ENCODE measurements at regions not wholly inside any gene's neighbourhood (a gene's known extent, or its start where the extent isn't known, plus 50 kb on each side); places are given as distances from the start of the nearest gene placed in this dataset.
"Not testable (repeated sequence)": the region's sequence is repeated elsewhere in the genome, so short reads cannot be mapped to it uniquely, and the experiment has no call there.

GRCh38 chr7:94135180-94135579, 131.0 kb upstream of the BET1 start:
- ATAC-seq (no peak), DNase-seq (ENCODE audit: low spot score in 2 of 2) (no peak)
- Mint-ChIP-seq H3K4me1 (no peaks in the 10 kb centered on the region), H3K27ac (no peak overlapping the region), H3K4me3 (no peak overlapping the region), H3K9me3 (no peaks in the 10 kb centered on the region), H3K36me3 (no peaks in the 10 kb centered on the region)

- Mint-ChIP-seq H3K4me3 (no peak overlapping the region), H3K36me3 (no peaks in the 10 kb centered on the region), H3K27ac (no peak overlapping the region), H3K4me1 (no peaks in the 10 kb centered on the region), H3K9me3 (no peaks in the 10 kb centered on the region)
- no peak for DNase-seq (ENCODE audit: low spot score in 2 of 2)
- ATAC-seq = no peak
These were observed 138.1 kb upstream of the BET1 start for GRCh38 chr7:94142281-94142680.

GRCh38 chr7:94145602-94146001, 141.4 kb upstream of the BET1 start:
- Mint-ChIP-seq H3K27ac (no peak overlapping the region), H3K4me1 (no peaks in the 10 kb centered on the region), H3K36me3 (no peaks in the 10 kb centered on the region), H3K9me3 (no peaks in the 10 kb centered on the region), H3K4me3 (no peak overlapping the region)
- no peak for ATAC-seq
- DNase-seq (ENCODE audit: low spot score in 2 of 2) = no peak

GRCh38 chr7:94146408-94146807, 142.3 kb upstream of the BET1 start:
- Mint-ChIP-seq H3K27ac (no peak overlapping the region), H3K4me1 (no peaks in the 10 kb centered on the region), H3K9me3 (no peaks in the 10 kb centered on the region), H3K4me3 (no peak overlapping the region), H3K36me3 (no peaks in the 10 kb centered on the region)
- ATAC-seq = no peak
- no peak for DNase-seq (ENCODE audit: low spot score in 2 of 2)

DNA sequence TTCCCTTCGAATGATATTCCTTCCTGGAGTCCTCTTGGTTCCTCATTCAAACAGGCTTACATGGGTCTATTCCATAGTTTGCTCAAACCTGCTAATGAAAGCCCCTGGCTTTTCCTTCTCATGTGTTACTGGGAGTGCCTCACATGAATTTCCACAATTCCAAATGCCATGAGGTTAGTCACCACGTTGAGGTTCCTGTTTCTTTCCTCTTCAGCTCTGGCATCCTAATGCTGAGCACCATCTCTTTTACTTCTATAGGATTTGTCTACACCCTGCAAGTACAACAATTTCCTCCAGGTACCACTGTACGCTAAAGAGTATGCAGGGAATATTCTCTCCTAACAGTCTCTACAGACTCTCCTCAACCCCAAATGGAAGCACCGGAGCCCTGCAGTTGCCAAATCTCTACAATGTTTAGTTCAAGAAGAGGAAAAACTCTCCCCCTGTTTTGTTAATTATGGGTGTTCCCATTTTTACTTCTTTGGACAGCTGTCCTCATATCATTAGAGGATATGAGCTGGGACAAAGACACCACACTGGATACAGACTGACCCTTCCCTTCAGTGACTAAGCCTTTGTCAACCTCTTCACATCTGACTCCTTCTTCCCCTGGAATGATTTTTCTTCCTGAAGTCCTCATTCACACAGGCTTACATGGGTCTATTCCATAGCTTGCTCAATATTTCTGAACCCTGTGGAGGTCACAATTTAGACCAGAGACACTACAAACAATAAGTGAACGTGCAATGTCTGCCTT, 145.8 kb upstream of the BET1 start:
- ATAC-seq = no peak
- H3K4me1 Mint-ChIP-seq = no peaks in the 10 kb centered on the region
- no peaks in the 10 kb centered on the region for H3K36me3 Mint-ChIP-seq
- no peaks in the 10 kb centered on the region for H3K9me3 Mint-ChIP-seq
- DNase-seq (ENCODE audit: low spot score in 2 of 2) = no peak
- H3K4me3 Mint-ChIP-seq = no peak overlapping the region
- no peak overlapping the region for H3K27ac Mint-ChIP-seq

GRCh38 chr7:94154182-94154581, 150.0 kb upstream of the BET1 start:
- H3K9me3 Mint-ChIP-seq = no peaks in the 10 kb centered on the region
- no peaks in the 10 kb centered on the region for H3K36me3 Mint-ChIP-seq
- H3K4me3 Mint-ChIP-seq = no peak overlapping the region

DNA sequence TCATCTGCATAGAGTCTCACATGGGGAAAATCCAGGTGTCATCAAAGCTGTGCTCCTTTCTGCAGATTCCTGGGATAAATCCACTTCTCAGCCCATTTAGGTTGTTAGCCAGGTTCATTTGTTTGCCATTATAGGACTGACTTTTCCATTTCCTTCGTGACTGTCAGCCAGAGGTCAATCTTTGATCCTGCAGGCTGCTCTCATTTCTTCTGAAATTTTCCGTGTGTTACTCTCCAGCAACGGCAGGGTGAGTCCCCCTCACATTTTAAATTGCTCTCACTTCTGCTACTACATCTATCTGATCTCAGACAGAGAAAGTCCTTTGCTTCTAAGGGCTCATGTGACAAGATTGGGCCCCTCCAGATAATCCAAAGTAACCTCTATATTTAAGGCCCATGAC, 150.7 kb upstream of the BET1 start:
- Mint-ChIP-seq H3K9me3 (no peaks in the 10 kb centered on the region), H3K4me1 (no peaks in the 10 kb centered on the region), H3K36me3 (no peaks in the 10 kb centered on the region), H3K4me3 (no peak overlapping the region), H3K27ac (no peak overlapping the region)
- no peak for ATAC-seq
- DNase-seq (ENCODE audit: low spot score in 2 of 2) = no peak

More at GRCh38 chr7:94154182-94154581, 150.0 kb upstream of the BET1 start:
- ATAC-seq (no peak), DNase-seq (ENCODE audit: low spot score in 2 of 2) (no peak)
- Mint-ChIP-seq H3K27ac (no peak overlapping the region), H3K4me1 (no peaks in the 10 kb centered on the region)

DNA sequence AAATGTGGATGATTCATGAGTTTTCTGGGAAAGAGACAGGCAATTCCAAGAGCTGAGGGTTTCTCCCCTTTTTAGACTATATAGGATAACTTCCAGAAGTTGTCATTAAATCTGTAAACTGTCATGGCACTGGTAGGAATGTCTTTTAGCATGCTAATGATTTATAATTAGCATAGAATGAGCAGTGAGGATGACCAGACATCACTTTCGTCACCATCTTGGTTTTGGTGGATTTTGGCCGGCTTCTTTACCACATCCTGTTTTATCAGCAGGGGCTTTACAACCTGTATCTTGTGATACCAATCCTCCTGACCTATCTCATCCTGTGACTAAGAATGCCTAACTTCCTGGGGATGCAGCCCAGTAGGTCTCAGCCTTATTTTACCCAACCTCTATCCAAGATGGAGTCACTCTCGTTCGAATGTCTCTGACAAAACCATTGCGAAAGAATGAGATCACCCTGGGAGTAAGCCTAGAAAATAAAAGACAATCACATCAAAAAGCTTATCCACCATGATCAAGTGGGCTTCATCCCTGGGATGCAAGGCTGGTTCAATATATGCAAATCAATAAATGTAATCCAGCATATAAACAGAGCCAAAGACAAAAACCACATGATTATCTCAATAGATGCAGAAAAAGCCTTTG, 153.6 kb upstream of the BET1 start:
- DNase-seq (ENCODE audit: low spot score in 2 of 2); H3K4me3 Mint-ChIP-seq; H3K36me3 Mint-ChIP-seq; ATAC-seq; H3K27ac Mint-ChIP-seq; H3K9me3 Mint-ChIP-seq; H3K4me1 Mint-ChIP-seq: not testable (repeated sequence)

- H3K9me3 Mint-ChIP-seq = no peaks in the 10 kb centered on the region
- no peak for ATAC-seq
- H3K36me3 Mint-ChIP-seq = no peaks in the 10 kb centered on the region
- peaks cover 6% of the 10 kb centered on the region for H3K4me1 Mint-ChIP-seq
- H3K4me3 Mint-ChIP-seq = no peak overlapping the region
- no peak overlapping the region for H3K27ac Mint-ChIP-seq
- DNase-seq (ENCODE audit: low spot score in 2 of 2) = no peak
These were observed 156.7 kb upstream of the BET1 start for GRCh38 chr7:94160719-94161435.

- no peak for DNase-seq (ENCODE audit: low spot score in 2 of 2)
- H3K4me1 Mint-ChIP-seq = peaks cover 6% of the 10 kb centered on the region
- H3K36me3 Mint-ChIP-seq = no peaks in the 10 kb centered on the region
- ATAC-seq = no peak
- no peaks in the 10 kb centered on the region for H3K9me3 Mint-ChIP-seq
- H3K27ac Mint-ChIP-seq = no peak overlapping the region
- H3K4me3 Mint-ChIP-seq = no peak overlapping the region
These were observed 157.3 kb upstream of the BET1 start for GRCh38 chr7:94161476-94161875.

- no peak for ATAC-seq
These were observed 165.5 kb upstream of the BET1 start for GRCh38 chr7:94169682-94170081.

GRCh38 chr7:94170836-94171235, 166.7 kb upstream of the BET1 start:
- Mint-ChIP-seq H3K27ac (no peak overlapping the region), H3K4me1 (no peaks in the 10 kb centered on the region), H3K36me3 (no peaks in the 10 kb centered on the region), H3K4me3 (no peak overlapping the region), H3K9me3 (no peaks in the 10 kb centered on the region)
- DNase-seq (ENCODE audit: low spot score in 2 of 2) = no peak
- ATAC-seq = no peak

More at GRCh38 chr7:94169682-94170081, 165.5 kb upstream of the BET1 start:
- no peaks in the 10 kb centered on the region for H3K4me1 Mint-ChIP-seq
- H3K9me3 Mint-ChIP-seq = no peaks in the 10 kb centered on the region
- no peaks in the 10 kb centered on the region for H3K36me3 Mint-ChIP-seq
- no peak overlapping the region for H3K27ac Mint-ChIP-seq
- no peak for DNase-seq (ENCODE audit: low spot score in 2 of 2)
- no peak overlapping the region for H3K4me3 Mint-ChIP-seq

DNA sequence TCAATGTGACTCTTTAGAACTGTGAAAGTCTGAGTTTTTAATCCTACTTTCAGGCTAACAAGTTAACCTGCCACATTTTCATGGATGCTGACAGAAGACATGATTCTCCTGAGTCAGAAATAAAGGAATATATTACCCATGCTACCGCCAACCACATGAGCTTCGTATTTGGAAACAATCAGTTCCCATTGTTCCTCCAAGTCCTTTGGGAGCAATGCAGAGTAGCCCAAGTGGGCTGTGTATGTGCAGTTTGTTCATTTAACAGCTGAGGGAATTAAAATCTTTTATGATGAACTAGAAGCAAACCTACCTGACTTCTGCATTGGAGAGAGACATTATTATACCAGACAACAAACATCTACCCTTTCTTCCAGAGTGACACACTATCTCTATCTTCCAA, 169.3 kb upstream of the BET1 start:
- Mint-ChIP-seq H3K9me3 (no peaks in the 10 kb centered on the region), H3K4me3 (no peak overlapping the region), H3K36me3 (no peaks in the 10 kb centered on the region), H3K4me1 (no peaks in the 10 kb centered on the region), H3K27ac (no peak overlapping the region)
- DNase-seq (ENCODE audit: low spot score in 2 of 2) (no peak), ATAC-seq (no peak)

GRCh38 chr7:94174375-94174774, 170.2 kb upstream of the BET1 start:
- DNase-seq (ENCODE audit: low spot score in 2 of 2) (no peak), ATAC-seq (no peak)
- Mint-ChIP-seq H3K36me3 (no peaks in the 10 kb centered on the region), H3K4me3 (no peak overlapping the region), H3K27ac (no peak overlapping the region), H3K4me1 (no peaks in the 10 kb centered on the region), H3K9me3 (no peaks in the 10 kb centered on the region)

DNA sequence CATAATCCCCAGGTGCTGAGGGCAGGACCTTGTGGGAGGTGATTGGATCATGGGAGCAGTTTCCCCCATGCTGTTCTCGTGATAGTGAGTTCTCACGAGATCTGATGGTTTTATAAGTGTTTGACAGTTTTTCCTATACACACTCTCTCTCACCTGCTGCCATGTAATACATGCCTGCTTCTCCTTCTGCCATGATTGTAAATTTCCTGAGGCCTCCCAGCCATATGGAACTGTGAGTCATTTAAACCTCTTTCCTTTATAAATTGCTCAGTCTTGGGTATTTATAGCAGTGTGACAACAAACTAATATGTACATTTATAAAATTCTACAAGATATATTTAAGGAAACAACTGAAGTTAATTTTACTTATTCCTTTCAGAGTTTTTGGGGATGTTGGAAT, 170.8 kb upstream of the BET1 start:
- H3K9me3 Mint-ChIP-seq = no peaks in the 10 kb centered on the region
- H3K27ac Mint-ChIP-seq = no peak overlapping the region
- H3K4me1 Mint-ChIP-seq = no peaks in the 10 kb centered on the region
- DNase-seq (ENCODE audit: low spot score in 2 of 2) = no peak
- no peak for ATAC-seq
- H3K4me3 Mint-ChIP-seq = no peak overlapping the region
- no peaks in the 10 kb centered on the region for H3K36me3 Mint-ChIP-seq

- Mint-ChIP-seq H3K4me3 (no peak overlapping the region), H3K4me1 (no peaks in the 10 kb centered on the region), H3K36me3 (no peaks in the 10 kb centered on the region), H3K27ac (no peak overlapping the region), H3K9me3 (no peaks in the 10 kb centered on the region)
- no peak for ATAC-seq
- DNase-seq (ENCODE audit: low spot score in 2 of 2) = no peak
These were observed 172.6 kb upstream of the BET1 start for GRCh38 chr7:94176694-94177200.
